GM10248 (cell line): ENCODE measurements at regions not wholly inside any gene's neighbourhood (a gene's known extent, or its start where the extent isn't known, plus 50 kb on each side); places are given as distances from the start of the nearest gene placed in this dataset.
A peak's percentile ranks its signal among the peaks of the same experiment; 100 is the strongest.

Experiments used
- CTCF ChIA-PET: fragments of 300-600 bp; sonication (Branson Sonifier 250); formaldehyde crosslinking; extraction: SDS; loops from one replicate; lab custom pipeline; 2021; ENCODE audit warnings: antibody characterized with exemption; lab: Yijun Ruan, JAX
- POLR2A ChIA-PET: fragments of 350-650 bp; sonication (Branson Sonifier 250); formaldehyde crosslinking; extraction: SDS; loops from one replicate; lab custom pipeline; 2020; ENCODE audit warnings: antibody characterized with exemption; lab: Yijun Ruan, JAX
- DNase-seq: peaks from one replicate; pipeline ENCODE4 v3.0.0; 2012; ENCODE audit errors: extremely low spot score
- CTCF ChIP-seq: IDR thresholded peaks from 2 replicates; pipeline ENCODE4 v1.5.1; 2012; ENCODE audit warnings: mild to moderate bottlenecking, low read depth; ENCODE audit errors: extremely low read depth, missing control alignments, control extremely low read depth

- ChIA-PET CTCF (no interaction called here), POLR2A (no interaction called here)
- no peak for TF ChIP-seq CTCF
- DNase-seq, result no peak
Measured at GRCh38 chr4:14743172-14743571, 259.1 kb upstream of the CPEB2 start.

GRCh38 chr4:14743601-14744000, 258.7 kb upstream of the CPEB2 start:
- TF ChIP-seq CTCF, result no peak
- ChIA-PET POLR2A (no interaction called here), CTCF (no interaction called here)
- DNase-seq, result no peak

DNA sequence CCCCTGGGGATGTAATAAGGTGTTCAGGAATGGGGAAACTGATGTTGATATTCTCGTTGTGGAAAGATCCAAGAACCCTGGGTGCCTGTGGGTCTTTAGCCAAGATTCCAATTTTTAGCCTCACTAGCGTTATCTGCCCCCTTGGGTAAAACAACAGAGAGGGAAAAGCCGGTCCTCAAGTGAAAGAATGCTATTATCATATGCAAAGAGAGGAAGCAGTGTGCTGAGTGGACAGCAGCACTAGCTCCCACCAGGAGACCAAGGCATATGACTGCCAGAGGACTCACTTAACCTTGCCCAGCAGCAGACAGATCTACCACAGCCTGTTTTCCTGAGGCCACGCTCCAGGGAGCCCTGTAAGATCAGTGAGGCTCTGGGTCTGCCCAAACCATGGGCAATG, 257.9 kb upstream of the CPEB2 start:
- ChIA-PET CTCF (no interaction called here), POLR2A (no interaction called here)
- DNase-seq, result no peak
- TF ChIP-seq CTCF, result no peak

- CTCF ChIA-PET, result interaction anchor here (0.7 to 1.6 kb wide), 5 partner anchors 8 to 646 kb away, joined by 3 to 4 read pairs (median 3); no protein-coding TSS in a partner anchor
- DNase-seq, result peak; percentile 20
- peak; percentile 39 for TF ChIP-seq CTCF
- POLR2A ChIA-PET, result no interaction called here
Measured at GRCh38 chr4:14749910-14750309, 252.4 kb upstream of the CPEB2 start.

DNA sequence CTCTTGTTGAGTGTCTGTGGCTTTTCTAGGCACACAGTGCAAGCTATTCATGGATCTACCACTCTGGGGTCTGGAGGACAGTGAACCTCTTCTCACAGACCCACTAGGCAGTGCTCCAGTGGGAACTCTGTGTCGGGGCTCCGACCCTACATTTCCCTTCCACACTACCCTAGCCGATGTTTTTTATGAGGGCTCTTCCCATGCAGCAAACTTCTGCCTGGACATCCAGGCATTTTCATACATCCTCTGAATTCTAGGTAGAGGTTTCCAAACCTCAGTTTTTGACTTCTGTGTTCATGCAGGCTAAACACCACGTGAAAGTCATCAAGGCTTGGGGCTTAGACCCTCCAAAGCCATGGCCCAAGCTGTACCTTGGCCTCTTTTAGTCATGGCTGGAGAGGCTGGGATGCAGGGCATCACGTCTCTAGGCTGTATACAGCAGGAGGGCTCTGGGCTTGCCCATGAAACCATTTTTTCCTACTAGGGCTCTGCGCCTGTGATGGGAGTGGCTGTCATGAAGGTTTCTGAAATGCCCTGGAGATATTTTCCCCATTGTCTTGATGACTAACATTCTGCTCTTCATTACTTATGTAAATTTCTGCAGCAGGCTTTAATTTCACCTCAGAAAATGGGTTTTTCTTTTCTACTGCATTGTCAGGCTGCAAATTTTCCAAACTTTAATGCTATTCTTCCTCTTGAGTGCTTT, 249.8 kb upstream of the CPEB2 start:
- ChIA-PET CTCF (no interaction called here), POLR2A (no interaction called here)
- no peak for DNase-seq
- no peak for TF ChIP-seq CTCF

- DNase-seq, result no peak
- TF ChIP-seq CTCF, result no peak
- ChIA-PET POLR2A (no interaction called here), CTCF (interaction anchor here (1.5 to 2.2 kb wide), 2 partner anchors 38 to 106 kb away, joined by 3 to 5 read pairs; no protein-coding TSS in a partner anchor)
Measured at GRCh38 chr4:14767142-14767541, 235.1 kb upstream of the CPEB2 start.

- POLR2A ChIA-PET, result interaction anchor here (0.6 kb wide), 1 partner anchor 98 kb away, joined by 3 read pairs; no protein-coding TSS in a partner anchor
- no peak for DNase-seq
- CTCF ChIA-PET, result interaction anchor here (0.9 to 1.5 kb wide), 3 partner anchors 10 to 104 kb away, joined by 3 to 4 read pairs (median 3); no protein-coding TSS in a partner anchor
- no peak for TF ChIP-seq CTCF
Measured at GRCh38 chr4:14768449-14768848, 233.8 kb upstream of the CPEB2 start.
